WTC11 (cell line): ENCODE measurements at regions not wholly inside any gene's neighbourhood (a gene's known extent, or its start where the extent isn't known, plus 50 kb on each side); places are given as distances from the start of the nearest gene placed in this dataset.

Experiments
- ARID4B ChIP-seq: sonication (generic); formaldehyde crosslinking; IDR thresholded peaks from 2 replicates; pipeline ENCODE4 v1.8.0; 2023; ENCODE audit warnings: missing genetic modification reagents, mild to moderate bottlenecking, borderline replicate concordance
- CBFB ChIP-seq: sonication (generic); formaldehyde crosslinking; IDR thresholded peaks from 2 replicates; pipeline ENCODE4 v1.8.1; 2022; ENCODE audit warnings: mild to moderate bottlenecking, low read depth, missing genetic modification reagents
- CTCF ChIP-seq: fragments of 200-600 bp; IDR thresholded peaks from 2 replicates; pipeline ENCODE4 v1.8.0; 2022; ENCODE audit warnings: antibody characterized with exemption
- E2F1 ChIP-seq: sonication (generic); formaldehyde crosslinking; IDR thresholded peaks from 2 replicates; pipeline ENCODE4 v1.8.0; 2022; ENCODE audit warnings: mild to moderate bottlenecking, missing genetic modification reagents
- E2F5 ChIP-seq: sonication (generic); formaldehyde crosslinking; IDR thresholded peaks from 2 replicates; pipeline ENCODE4 v1.8.1; 2022; ENCODE audit warnings: mild to moderate bottlenecking, moderate library complexity, missing genetic modification reagents
- ERG ChIP-seq: fragments of 250-450 bp; sonication (Bioruptor Pico); IDR thresholded peaks from 2 replicates; pipeline ENCODE4 v1.8.0; 2021; ENCODE audit warnings: mild to moderate bottlenecking
- ESRRA ChIP-seq: sonication (generic); formaldehyde crosslinking; IDR thresholded peaks from 2 replicates; pipeline ENCODE4 v1.8.1; 2022; ENCODE audit warnings: mild to moderate bottlenecking, missing genetic modification reagents, borderline replicate concordance
- ETV6 ChIP-seq: sonication (generic); formaldehyde crosslinking; IDR thresholded peaks from 2 replicates; pipeline ENCODE4 v1.8.1; 2022; ENCODE audit warnings: mild to moderate bottlenecking, missing genetic modification reagents
- GRHL2 ChIP-seq: fragments of 250-450 bp; sonication (Bioruptor Pico); IDR thresholded peaks from 2 replicates; pipeline ENCODE4 v1.8.0; 2022; ENCODE audit warnings: mild to moderate bottlenecking, moderate library complexity; ENCODE audit not compliant: insufficient replicate concordance, severe bottlenecking
- IRF2 ChIP-seq: sonication (generic); formaldehyde crosslinking; IDR thresholded peaks from 2 replicates; pipeline ENCODE4 v1.8.0; 2022; ENCODE audit warnings: low read depth, missing genetic modification reagents, borderline replicate concordance
- JAZF1 ChIP-seq: fragments of 250-450 bp; sonication (Bioruptor Pico); IDR thresholded peaks from 2 replicates; pipeline ENCODE4 v1.9.0; 2021; ENCODE audit warnings: moderate library complexity, mild to moderate bottlenecking, inconsistent platforms
- JUN ChIP-seq: sonication (generic); formaldehyde crosslinking; IDR thresholded peaks from 2 replicates; pipeline ENCODE4 v1.8.0; 2023; ENCODE audit warnings: mild to moderate bottlenecking, missing genetic modification reagents
- KAT7 ChIP-seq: sonication (generic); formaldehyde crosslinking; IDR thresholded peaks from 2 replicates; pipeline ENCODE4 v1.8.1; 2023; ENCODE audit warnings: missing genetic modification reagents, mild to moderate bottlenecking, borderline replicate concordance
- NFE2L1 ChIP-seq: sonication (generic); formaldehyde crosslinking; IDR thresholded peaks from 2 replicates; pipeline ENCODE4 v1.8.1; 2023; ENCODE audit warnings: missing genetic modification reagents
- RORB ChIP-seq: fragments of 250-450 bp; sonication (Bioruptor Pico); IDR thresholded peaks from 2 replicates; pipeline ENCODE4 v1.9.0; 2021; ENCODE audit warnings: mild to moderate bottlenecking
- SMAD4 ChIP-seq: sonication (generic); formaldehyde crosslinking; IDR thresholded peaks from 2 replicates; pipeline ENCODE4 v1.8.0; 2022; ENCODE audit warnings: mild to moderate bottlenecking, missing genetic modification reagents
- SOX15 ChIP-seq: fragments of 250-450 bp; sonication (Bioruptor Pico); IDR thresholded peaks from 2 replicates; pipeline ENCODE4 v1.9.0; 2021; ENCODE audit warnings: mild to moderate bottlenecking
- TEAD1 ChIP-seq: sonication (generic); formaldehyde crosslinking; IDR thresholded peaks from 2 replicates; pipeline ENCODE4 v1.8.0; 2022; ENCODE audit warnings: mild to moderate bottlenecking, missing genetic modification reagents
- ZBTB21 ChIP-seq: sonication (generic); formaldehyde crosslinking; IDR thresholded peaks from 2 replicates; pipeline ENCODE4 v1.8.1; 2023; ENCODE audit warnings: mild to moderate bottlenecking, missing genetic modification reagents, borderline replicate concordance
- ZNF232 ChIP-seq: sonication (generic); formaldehyde crosslinking; IDR thresholded peaks from 2 replicates; pipeline ENCODE4 v1.8.0; 2022; ENCODE audit warnings: mild to moderate bottlenecking, missing genetic modification reagents
- ZNF425 ChIP-seq: fragments of 250-450 bp; sonication (Bioruptor Pico); conservative IDR thresholded peaks from 2 replicates; pipeline ENCODE4 v1.9.0; 2021; ENCODE audit warnings: mild to moderate bottlenecking
- ZNF512 ChIP-seq: sonication (generic); formaldehyde crosslinking; IDR thresholded peaks from 2 replicates; pipeline ENCODE4 v1.8.1; 2022; ENCODE audit warnings: missing genetic modification reagents, borderline replicate concordance

- TF ChIP-seq ETV6 (CRISPR knock-in tag) (peak; percentile 80), GRHL2 (CRISPR knock-in tag) (no peak), JUN (CRISPR knock-in tag) (peak; percentile 89; the same call in 1 of the 2 replicates), ZNF512 (CRISPR knock-in tag) (no peak), RORB (CRISPR knock-in tag) (no peak), TEAD1 (CRISPR knock-in tag) (peak; percentile 76; the same call in 1 of the 2 replicates), E2F1 (0 out of 2 replicates have a peak, but pooled peaks have one; percentile 63), ZBTB21 (CRISPR knock-in tag) (no peak), E2F5 (peak; percentile 76; the same call in 1 of the 2 replicates), NFE2L1 (0 out of 2 replicates have a peak, but pooled peaks have one; percentile 76), SOX15 (CRISPR knock-in tag) (no peak), ZNF232 (peak; percentile 39; the same call in 1 of the 2 replicates), ZNF425 (CRISPR knock-in tag) (no peak), ERG (CRISPR knock-in tag) (no peak), KAT7 (CRISPR knock-in tag) (no peak), JAZF1 (CRISPR knock-in tag) (no peak), IRF2 (CRISPR knock-in tag) (no peak), ESRRA (no peak), CTCF (no peak), CBFB (CRISPR knock-in tag) (0 out of 2 replicates have a peak, but pooled peaks have one; percentile 37), ARID4B (CRISPR knock-in tag) (peak; percentile 69; the same call in 1 of the 2 replicates), SMAD4 (CRISPR knock-in tag) (0 out of 2 replicates have a peak, but pooled peaks have one; percentile 14)
Measured at GRCh38 chr14:101705733-101706508, 55.6 kb upstream of the PPP2R5C start (continued).
